ENCODE measurements at regions not wholly inside any gene's neighbourhood (a gene's known extent, or its start where the extent isn't known, plus 50 kb on each side); places are given as distances from the start of the nearest gene placed in this dataset.

GRCh38 chr4:28886934-28887333 is 1833.2 kb upstream of the PCDH7 start:
- TF ChIP-seq CTCF (IDR thresholded peaks at IDR 0.05; ENCODE audit: insufficient read depth, low read depth, low read length), result no peak
- no peak for TF ChIP-seq EZH2 (IDR thresholded peaks at IDR 0.05; ENCODE audit: insufficient read depth, low read length)
- H3K9me3 ChIP-seq (ENCODE audit: insufficient read depth, low read depth, low read length), result no peaks in the 10 kb centered on the region
- Mint-ChIP-seq H3K27me3 (ENCODE audit: low read depth, unreplicated experiment) (no peaks in the 10 kb centered on the region), H3K9me3 (ENCODE audit: unreplicated experiment) (peaks cover 1% of the 10 kb centered on the region), H3K27ac (ENCODE audit: unreplicated experiment) (no peak overlapping the region), H3K4me3 (ENCODE audit: unreplicated experiment) (no peak overlapping the region), H3K36me3 (ENCODE audit: low read depth, unreplicated experiment) (no peaks in the 10 kb centered on the region), H3K4me1 (ENCODE audit: low read depth, unreplicated experiment) (no peaks in the 10 kb centered on the region)
- H3K36me3 ChIP-seq (ENCODE audit: insufficient read depth, low read length), result no peaks in the 10 kb centered on the region
- H3K79me2 ChIP-seq (ENCODE audit: insufficient read depth, low read length), result no peaks in the 10 kb centered on the region
- H3K27ac ChIP-seq (ENCODE audit: low read depth, low read length), result no peak overlapping the region
- no peaks in the 10 kb centered on the region for H3K4me1 ChIP-seq (ENCODE audit: insufficient read depth, low read length)
- H3K9ac ChIP-seq (ENCODE audit: low read length), result no peak overlapping the region
- no peak overlapping the region for H3K4me3 ChIP-seq (ENCODE audit: insufficient read depth, low read depth, low read length)
- no peaks in the 10 kb centered on the region for H4K20me1 ChIP-seq (ENCODE audit: insufficient read depth, low read length)
- no peak overlapping the region for H3K4me2 ChIP-seq (ENCODE audit: low read length)
- FAIRE-seq (no peak), DNase-seq (ENCODE audit: low read depth) (peak; percentile 10)
- H2AFZ ChIP-seq (ENCODE audit: low read depth, low read length), result no peak overlapping the region
- H3K27me3 ChIP-seq (ENCODE audit: insufficient read depth, low read length), result no peaks in the 10 kb centered on the region

DNA sequence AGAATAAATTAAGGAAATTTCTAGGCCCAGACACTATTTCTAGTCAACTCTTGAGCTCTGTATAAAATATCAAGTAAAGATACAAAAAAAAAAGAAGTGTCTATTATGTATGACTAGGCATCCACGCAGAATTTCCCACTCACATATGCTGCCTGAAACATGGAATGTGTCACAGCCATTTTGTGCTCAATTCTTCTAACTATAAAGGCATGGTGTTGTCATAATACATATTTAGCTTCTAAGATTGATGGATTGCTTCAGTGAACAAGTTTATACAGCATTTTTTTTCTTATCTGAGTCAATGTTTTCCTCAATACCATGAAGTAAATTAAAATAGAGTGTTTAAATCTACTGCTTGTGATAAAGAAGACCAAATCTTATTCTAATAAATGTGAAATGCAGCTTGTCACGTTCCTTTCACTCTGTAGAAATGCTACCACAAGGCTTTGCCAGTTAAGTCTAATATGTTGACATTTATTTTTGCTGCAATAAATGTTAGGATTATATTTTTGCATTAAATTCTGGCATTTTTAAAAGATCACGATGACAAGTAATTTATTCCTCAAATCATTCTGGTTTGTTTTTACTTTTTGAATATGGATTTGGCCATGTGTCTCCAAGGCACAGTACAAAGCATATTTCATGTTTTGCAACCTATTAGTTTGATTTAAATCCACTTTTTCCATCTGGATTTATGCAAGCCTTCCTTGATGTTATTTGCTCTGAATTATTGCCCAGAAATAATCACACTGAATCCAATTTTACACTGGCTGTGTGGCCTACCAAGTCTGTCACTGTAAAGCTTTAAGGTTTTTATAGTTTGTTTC is 1829.0 kb upstream of the PCDH7 start:
- Histone ChIP-seq H3K79me2 (ENCODE audit: insufficient read depth, low read length) (no peaks in the 10 kb centered on the region), H3K9me3 (ENCODE audit: insufficient read depth, low read depth, low read length) (peaks cover 4% of the 10 kb centered on the region), H3K27ac (ENCODE audit: low read depth, low read length) (no peak overlapping the region), H3K4me2 (ENCODE audit: low read length) (no peak overlapping the region), H3K4me1 (ENCODE audit: insufficient read depth, low read length) (no peaks in the 10 kb centered on the region), H3K4me3 (ENCODE audit: insufficient read depth, low read depth, low read length) (no peak overlapping the region), H3K36me3 (ENCODE audit: insufficient read depth, low read length) (no peaks in the 10 kb centered on the region), H2AFZ (ENCODE audit: low read depth, low read length) (no peak overlapping the region), H3K9ac (ENCODE audit: low read length) (no peak overlapping the region), H4K20me1 (ENCODE audit: insufficient read depth, low read length) (no peaks in the 10 kb centered on the region), H3K27me3 (ENCODE audit: insufficient read depth, low read length) (no peaks in the 10 kb centered on the region)
- H3K4me1 Mint-ChIP-seq (ENCODE audit: low read depth, unreplicated experiment), result no peaks in the 10 kb centered on the region
- H3K4me3 Mint-ChIP-seq (ENCODE audit: unreplicated experiment), result no peak overlapping the region
- FAIRE-seq (no peak), DNase-seq (ENCODE audit: low read depth) (no peak)
- no peaks in the 10 kb centered on the region for H3K27me3 Mint-ChIP-seq (ENCODE audit: low read depth, unreplicated experiment)
- TF ChIP-seq EZH2 (IDR thresholded peaks at IDR 0.05; ENCODE audit: insufficient read depth, low read length), result no peak
- no peak for TF ChIP-seq CTCF (IDR thresholded peaks at IDR 0.05; ENCODE audit: insufficient read depth, low read depth, low read length)
- no peaks in the 10 kb centered on the region for H3K36me3 Mint-ChIP-seq (ENCODE audit: low read depth, unreplicated experiment)
- H3K9me3 Mint-ChIP-seq (ENCODE audit: unreplicated experiment), result no peaks in the 10 kb centered on the region
- no peak overlapping the region for H3K27ac Mint-ChIP-seq (ENCODE audit: unreplicated experiment)

DNA sequence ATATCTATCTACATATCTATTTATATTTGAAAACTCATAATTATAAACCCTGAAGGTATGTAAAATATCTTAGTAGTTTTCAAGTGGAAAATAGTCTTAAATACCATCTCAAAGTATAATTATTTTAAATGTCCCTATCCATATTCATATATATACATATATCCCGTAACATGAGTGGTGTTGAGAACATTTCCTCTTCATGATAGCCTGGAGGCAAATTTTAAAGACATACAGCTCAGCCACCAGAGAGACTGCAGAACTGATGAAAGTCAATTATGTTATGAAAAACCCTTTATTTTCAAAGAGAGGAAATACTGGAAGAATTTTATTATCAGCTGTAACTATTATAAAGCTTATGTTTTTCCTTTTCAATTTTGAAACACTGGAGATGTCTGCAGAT is 1806.7 kb upstream of the PCDH7 start:
- Histone ChIP-seq H4K20me1 (ENCODE audit: insufficient read depth, low read length) (no peaks in the 10 kb centered on the region), H3K4me1 (ENCODE audit: insufficient read depth, low read length) (no peaks in the 10 kb centered on the region), H3K9me3 (ENCODE audit: insufficient read depth, low read depth, low read length) (no peaks in the 10 kb centered on the region), H3K4me3 (ENCODE audit: insufficient read depth, low read depth, low read length) (no peak overlapping the region), H3K36me3 (ENCODE audit: insufficient read depth, low read length) (no peaks in the 10 kb centered on the region), H2AFZ (ENCODE audit: low read depth, low read length) (no peak overlapping the region), H3K27me3 (ENCODE audit: insufficient read depth, low read length) (no peaks in the 10 kb centered on the region), H3K79me2 (ENCODE audit: insufficient read depth, low read length) (no peaks in the 10 kb centered on the region), H3K27ac (ENCODE audit: low read depth, low read length) (no peak overlapping the region), H3K4me2 (ENCODE audit: low read length) (no peak overlapping the region), H3K9ac (ENCODE audit: low read length) (no peak overlapping the region)
- Mint-ChIP-seq H3K9me3 (ENCODE audit: unreplicated experiment) (no peaks in the 10 kb centered on the region), H3K27ac (ENCODE audit: unreplicated experiment) (no peak overlapping the region), H3K27me3 (ENCODE audit: low read depth, unreplicated experiment) (no peaks in the 10 kb centered on the region), H3K36me3 (ENCODE audit: low read depth, unreplicated experiment) (no peaks in the 10 kb centered on the region), H3K4me3 (ENCODE audit: unreplicated experiment) (no peak overlapping the region), H3K4me1 (ENCODE audit: low read depth, unreplicated experiment) (no peaks in the 10 kb centered on the region)
- DNase-seq (ENCODE audit: low read depth) (no peak), FAIRE-seq (no peak)
- TF ChIP-seq EZH2 (IDR thresholded peaks at IDR 0.05; ENCODE audit: insufficient read depth, low read length), result no peak
- no peak for TF ChIP-seq CTCF (IDR thresholded peaks at IDR 0.05; ENCODE audit: insufficient read depth, low read depth, low read length)

All from astrocyte (in vitro differentiated cells and primary cell).